ENCODE measurements at regions not wholly inside any gene's neighbourhood (a gene's known extent, or its start where the extent isn't known, plus 50 kb on each side); places are given as distances from the start of the nearest gene placed in this dataset.

GRCh38 chr16:58931436-58931835 lies 197.3 kb upstream of the GOT2 start:
- no peak for FAIRE-seq
- in situ Hi-C loops (cut with MboI) (no loop called here), intact Hi-C loops (cut with micrococcal nuclease; ENCODE audit: unreplicated experiment) (no loop called here)
- Histone ChIP-seq H2AFZ (ENCODE audit: control insufficient read depth, low read depth, low read length) (no peak overlapping the region), H4K20me1 (ENCODE audit: control insufficient read depth, insufficient read depth) (no peaks in the 10 kb centered on the region), H3K27me3 (replicated peaks in 1 of 2; ENCODE audit: control insufficient read depth in 2 of 2, insufficient read depth in 2 of 2, low read length in 1 of 2) (no peaks in the 10 kb centered on the region), H3K36me3 (ENCODE audit: control insufficient read depth in 2 of 2, insufficient read depth in 2 of 2, low read length in 1 of 2) (no peaks in the 10 kb centered on the region), H3K4me2 (ENCODE audit: control insufficient read depth, insufficient read depth) (no peak overlapping the region), H3K4me3 (no peak overlapping the region), H3K27ac (ENCODE audit: control insufficient read depth, insufficient read depth) (no peak overlapping the region), H3K9me3 (replicated peaks; ENCODE audit: control insufficient read depth, insufficient read depth, low read length) (no peaks in the 10 kb centered on the region), H3K79me2 (ENCODE audit: control insufficient read depth, insufficient read depth, low read length) (no peaks in the 10 kb centered on the region), H3K9ac (ENCODE audit: control insufficient read depth, insufficient read depth, low read length) (no peak overlapping the region), H3K4me1 (ENCODE audit: control insufficient read depth, insufficient read depth, low read length) (no peaks in the 10 kb centered on the region)
- no peak for DNase-seq (ENCODE audit: low read depth, low spot score)
- no peak for TF ChIP-seq NR2C2 (IDR thresholded peaks at IDR 0.05; ENCODE audit: borderline replicate concordance, control insufficient read depth, insufficient read length, low read depth)
- no peak for TF ChIP-seq RUNX3 (IDR thresholded peaks at IDR 0.05; ENCODE audit: low read length)
- no peak for TF ChIP-seq IKZF2 (IDR thresholded peaks at IDR 0.05)
- no peak for TF ChIP-seq HDGF (IDR thresholded peaks at IDR 0.05)
- no peak for TF ChIP-seq CHD1 (IDR thresholded peaks at IDR 0.05; ENCODE audit: low read depth, low read length)
- TF ChIP-seq PAX8 (IDR thresholded peaks at IDR 0.05): no peak
- CTCF ChIA-PET: no interaction called here
- no peak for ATAC-seq
- SMC1A ChIA-PET (ENCODE audit: uncharacterized antibody, unreplicated experiment): interaction anchor here (1.2 to 2.6 kb wide), 2 partner anchors 9 to 61 kb away, joined by 3 to 8 read pairs; no protein-coding TSS in a partner anchor
- RAD21 ChIA-PET (ENCODE audit: unreplicated experiment): no interaction called here
- 60% methylated on average over 4 of the region's 4 CpGs for WGBS (ENCODE audit: insufficient coverage, insufficient replicate concordance, low lambda C conversion rate, missing lambda C conversion rate)
- no TSS peak for BruUV-seq (replicated peaks)
- POLR2A ChIA-PET: no interaction called here

GRCh38 chr16:58923094-58923493 lies 189.0 kb upstream of the GOT2 start:
- ATAC-seq (no peak), FAIRE-seq (no peak), DNase-seq (ENCODE audit: low read depth, low spot score) (no peak)
- no peaks in the 10 kb centered on the region for H4K20me1 ChIP-seq (ENCODE audit: control insufficient read depth, insufficient read depth)
- H3K79me2 ChIP-seq (ENCODE audit: control insufficient read depth, insufficient read depth, low read length): no peaks in the 10 kb centered on the region
- H3K9ac ChIP-seq (ENCODE audit: control insufficient read depth, insufficient read depth, low read length): no peak overlapping the region
- H3K4me1 ChIP-seq (ENCODE audit: control insufficient read depth, insufficient read depth, low read length): no peaks in the 10 kb centered on the region
- ChIA-PET SMC1A (ENCODE audit: uncharacterized antibody, unreplicated experiment) (interaction anchor here (1.0 to 2.0 kb wide), 2 partner anchors 8 to 54 kb away, joined by 3 to 8 read pairs; no protein-coding TSS in a partner anchor), CTCF (no interaction called here), POLR2A (no interaction called here), RAD21 (ENCODE audit: unreplicated experiment) (no interaction called here)
- H3K36me3 ChIP-seq (ENCODE audit: control insufficient read depth in 2 of 2, insufficient read depth in 2 of 2, low read length in 1 of 2): no peaks in the 10 kb centered on the region
- H3K4me3 ChIP-seq: no peak overlapping the region
- BruUV-seq (replicated peaks): no TSS peak
- no peaks in the 10 kb centered on the region for H3K9me3 ChIP-seq (replicated peaks; ENCODE audit: control insufficient read depth, insufficient read depth, low read length)
- no peak overlapping the region for H3K27ac ChIP-seq (ENCODE audit: control insufficient read depth, insufficient read depth)
- TF ChIP-seq NR2C2 (IDR thresholded peaks at IDR 0.05; ENCODE audit: borderline replicate concordance, control insufficient read depth, insufficient read length, low read depth): no peak
- WGBS (ENCODE audit: insufficient coverage, insufficient replicate concordance, low lambda C conversion rate, missing lambda C conversion rate): 14% methylated on average over 2 of the region's 2 CpGs
- in situ Hi-C loops (cut with MboI) (no loop called here), intact Hi-C loops (cut with micrococcal nuclease; ENCODE audit: unreplicated experiment) (no loop called here)
- no peaks in the 10 kb centered on the region for H3K27me3 ChIP-seq (replicated peaks in 1 of 2; ENCODE audit: control insufficient read depth in 2 of 2, insufficient read depth in 2 of 2, low read length in 1 of 2)
- H3K4me2 ChIP-seq (ENCODE audit: control insufficient read depth, insufficient read depth): no peak overlapping the region
- no peak overlapping the region for H2AFZ ChIP-seq (ENCODE audit: control insufficient read depth, low read depth, low read length)
